Spleen (tissue), 11 donors: ENCODE measurements at regions not wholly inside any gene's neighbourhood (a gene's known extent, or its start where the extent isn't known, plus 50 kb on each side); places are given as distances from the start of the nearest gene placed in this dataset.

Experiments
- DNase-seq: peaks from one replicate; pipeline ENCODE4 v3.0.0-alpha.2; 2020
- H3K27ac ChIP-seq, 8 donors: fragments of 200-600 bp; sonication (generic) in 7 of 8; 1 replicate in 4 of 8; 2 replicates in 4 of 8; pipeline versions ENCODE4 v1.5.0 to v1.8.0; 2016 to 2021; ENCODE audit warnings: inconsistent platforms in 4 of 8, mild to moderate bottlenecking in 4 of 8, moderate library complexity in 1 of 8
- H3K27me3 ChIP-seq, 7 donors: fragments of 200-600 bp; sonication (generic) in 6 of 7; replicated peaks in 1 of 7; 1 replicate in 4 of 7; 2 replicates in 3 of 7; pipeline versions ENCODE4 v1.5.0 to v1.8.0; 2016 to 2021; ENCODE audit warnings: inconsistent platforms in 3 of 7, mild to moderate bottlenecking in 1 of 7
- H3K36me3 ChIP-seq, 6 donors: fragments of 200-600 bp; sonication (generic) in 5 of 6; 1 replicate in 4 of 6; 2 replicates in 2 of 6; pipeline versions ENCODE4 v1.5.0 to v1.8.0; 2016 to 2021; ENCODE audit warnings: inconsistent platforms in 2 of 6
- H3K4me1 ChIP-seq, 6 donors: fragments of 200-600 bp; sonication (generic) in 5 of 6; 1 replicate in 3 of 6; 2 replicates in 3 of 6; pipeline versions ENCODE4 v1.5.0 to v1.8.0; 2016 to 2021; ENCODE audit warnings: inconsistent platforms in 3 of 6
- H3K4me3 ChIP-seq, 8 donors: fragments of 200-600 bp; sonication (generic) in 7 of 8; 1 replicate in 4 of 8; 2 replicates in 4 of 8; pipeline versions ENCODE4 v1.5.0 to v1.8.0; 2016 to 2021; ENCODE audit warnings: inconsistent platforms in 4 of 8, mild to moderate bottlenecking in 4 of 8, moderate library complexity in 2 of 8
- H3K9me3 ChIP-seq, 8 donors: fragments of 200-600 bp; sonication (generic) in 7 of 8; 1 replicate in 4 of 8; 2 replicates in 4 of 8; pipeline versions ENCODE4 v1.5.0 to v1.8.0; 2016 to 2021; ENCODE audit warnings: inconsistent platforms in 4 of 8
- POLR2A ChIP-seq, 3 donors: fragments of 450-650 bp; IDR thresholded peaks; one replicate each; pipeline ENCODE4 v1.5.1; 2017; ENCODE audit warnings: antibody characterized with exemption in 3 of 3, mild to moderate bottlenecking in 1 of 3
- POLR2AphosphoS5 ChIP-seq, 3 donors: sonication (generic); formaldehyde crosslinking; IDR thresholded peaks; one replicate each; pipeline ENCODE4 v1.5.1; 2017; ENCODE audit warnings: antibody characterized with exemption in 3 of 3
- WGBS, 5 donors: extraction: QIAGEN DNeasy Blood & Tissue Kit in 3 of 5; methylation state at CpG; one replicate each; pipeline versions ENCODE4 v1.1.5 to v1.1.7; 2013 to 2018; 5-methylcytosine and 5-hydroxymethylcytosine counted together
- intact Hi-C: fragments of 100-400 bp; cut with DNase I; formaldehyde crosslinking; loops from one replicate; pipeline ENCODE4 v1.15.0; 2023; ENCODE audit warnings: low total_unique reads
- TF ChIP-seq, protein P1 (sequence below), 11 experiments: fragments of 200-600 bp in 7 of 11; fragments of 450-650 bp in 4 of 11; sonication (generic) in 4 of 11; IDR thresholded peaks in 8 of 11; conservative IDR thresholded peaks in 3 of 11; 1 replicate in 7 of 11; 2 replicates in 4 of 11; pipeline versions ENCODE4 v1.4.0 to v1.8.0; 2016 to 2021; ENCODE audit warnings: antibody characterized with exemption in 11 of 11, inconsistent platforms in 4 of 11, mild to moderate bottlenecking in 1 of 11
- donor health status: healthy with polysubstance abuse.
- donor health status: DM: no; HTN: no; CAD: no; lungs with moderate emphysema.
- donor health status: DM: no; HTN: no; CAD: no.
- donor health status: Bipolar disorder and iron deficiency.
- donor health status: healthy.
- donor health status: DM: no; HTN: no; CAD: no.
- donor health status: DM: yes; HTN: yes; CAD: no.

DNA sequence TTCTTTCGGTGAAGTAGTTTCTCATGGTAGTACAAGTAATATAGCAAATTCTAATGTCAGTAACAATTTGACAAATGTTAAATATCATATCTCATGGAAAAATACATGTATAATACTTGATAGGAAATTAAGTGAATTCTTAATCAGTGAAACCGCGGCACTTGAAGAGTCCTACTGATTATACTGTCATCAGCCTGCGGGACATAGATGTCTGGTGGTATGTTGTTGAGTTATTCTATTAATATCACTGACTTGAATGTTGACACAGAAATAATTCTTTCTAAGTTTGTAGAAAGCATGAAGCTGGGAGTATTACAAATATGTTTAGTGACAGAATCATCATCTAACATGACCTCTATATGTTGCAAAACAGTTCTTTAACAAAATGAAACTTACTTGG lies 479.8 kb upstream of the IMPG1 start:
- TF ChIP-seq POLR2A (IDR thresholded peaks at IDR 0.05) = no peak
- TF ChIP-seq, protein P1, sequence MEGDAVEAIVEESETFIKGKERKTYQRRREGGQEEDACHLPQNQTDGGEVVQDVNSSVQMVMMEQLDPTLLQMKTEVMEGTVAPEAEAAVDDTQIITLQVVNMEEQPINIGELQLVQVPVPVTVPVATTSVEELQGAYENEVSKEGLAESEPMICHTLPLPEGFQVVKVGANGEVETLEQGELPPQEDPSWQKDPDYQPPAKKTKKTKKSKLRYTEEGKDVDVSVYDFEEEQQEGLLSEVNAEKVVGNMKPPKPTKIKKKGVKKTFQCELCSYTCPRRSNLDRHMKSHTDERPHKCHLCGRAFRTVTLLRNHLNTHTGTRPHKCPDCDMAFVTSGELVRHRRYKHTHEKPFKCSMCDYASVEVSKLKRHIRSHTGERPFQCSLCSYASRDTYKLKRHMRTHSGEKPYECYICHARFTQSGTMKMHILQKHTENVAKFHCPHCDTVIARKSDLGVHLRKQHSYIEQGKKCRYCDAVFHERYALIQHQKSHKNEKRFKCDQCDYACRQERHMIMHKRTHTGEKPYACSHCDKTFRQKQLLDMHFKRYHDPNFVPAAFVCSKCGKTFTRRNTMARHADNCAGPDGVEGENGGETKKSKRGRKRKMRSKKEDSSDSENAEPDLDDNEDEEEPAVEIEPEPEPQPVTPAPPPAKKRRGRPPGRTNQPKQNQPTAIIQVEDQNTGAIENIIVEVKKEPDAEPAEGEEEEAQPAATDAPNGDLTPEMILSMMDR (IDR thresholded peaks at IDR 0.05 in 8 of 11, conservative IDR thresholded peaks at IDR 0.05 in 3 of 11) = no peak
- no peak for TF ChIP-seq POLR2AphosphoS5 (IDR thresholded peaks at IDR 0.05)

DNA sequence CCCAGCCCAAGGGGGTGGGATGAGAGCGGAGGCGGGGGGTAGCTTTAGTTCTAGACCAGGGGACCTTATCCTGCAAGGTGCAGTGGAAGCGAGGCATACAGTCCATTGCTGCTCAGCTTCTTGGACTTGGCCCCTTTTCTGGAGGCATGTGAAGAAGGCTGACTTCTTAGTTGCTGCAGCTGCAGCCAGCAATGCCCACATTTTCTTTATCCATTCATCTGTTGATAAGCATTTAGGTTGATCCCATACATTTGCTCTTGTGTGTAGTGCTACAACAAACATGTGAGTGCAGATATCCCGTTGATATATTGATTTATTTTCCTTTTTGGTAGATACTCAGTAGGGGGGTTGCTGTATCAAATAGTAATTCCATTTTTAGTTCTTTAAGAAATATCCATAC lies 461.2 kb upstream of the IMPG1 start:
- Histone ChIP-seq H3K27ac (no peak overlapping the region), H3K36me3 (no peaks in the 10 kb centered on the region), H3K27me3 (no peaks in the 10 kb centered on the region), H3K4me3 (no peak overlapping the region), H3K9me3 (peaks cover 0 to 61% (median 35%) of the 10 kb centered on the region in 8 donors), H3K4me1 (no peaks in the 10 kb centered on the region)
- intact Hi-C loops = no loop called here
- 85 to 95% (median 89%) methylated on average over 4 of the region's 4 CpGs for WGBS, 5 donors
- no peak for DNase-seq
- TF ChIP-seq, protein P1 (IDR thresholded peaks at IDR 0.05 in 8 of 11, conservative IDR thresholded peaks at IDR 0.05 in 3 of 11) = no peak
- TF ChIP-seq POLR2AphosphoS5 (IDR thresholded peaks at IDR 0.05) (no peak), POLR2A (IDR thresholded peaks at IDR 0.05) (no peak)

More for the DNA sequence above, 479.8 kb upstream of the IMPG1 start:
- intact Hi-C loops = no loop called here
- Histone ChIP-seq H3K4me1 (no peaks in the 10 kb centered on the region), H3K4me3 (no peak overlapping the region), H3K9me3 (peaks cover 0 to 8% (median 0%) of the 10 kb centered on the region in 8 donors), H3K36me3 (no peaks in the 10 kb centered on the region), H3K27ac (no peak overlapping the region), H3K27me3 (no peaks in the 10 kb centered on the region)
- DNase-seq = no peak
- 71 to 95% (median 94%) methylated on average over 4 of the region's 4 CpGs for WGBS, 5 donors

- intact Hi-C loops = no loop called here
These were observed 460.2 kb upstream of the IMPG1 start for GRCh38 chr6:76532647-76533046.

DNA sequence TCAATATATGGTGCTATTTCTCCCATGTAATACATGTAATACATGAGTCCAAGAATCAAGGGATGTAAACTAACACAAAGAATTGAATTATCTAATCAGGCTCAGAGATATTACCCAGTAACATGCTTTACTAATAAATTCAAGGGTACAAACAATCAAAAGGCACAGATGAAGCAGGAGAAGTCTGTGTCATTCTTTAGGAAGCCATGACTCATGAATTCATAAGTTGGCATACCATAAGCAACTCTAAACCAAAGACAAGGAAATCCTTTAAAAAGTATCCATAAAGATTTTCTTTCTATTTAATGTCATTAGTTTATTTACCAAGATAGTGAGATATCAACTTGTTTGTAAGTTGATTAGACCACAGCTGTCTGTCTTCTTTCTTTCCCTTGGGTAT lies 446.0 kb upstream of the IMPG1 start:
- DNase-seq = no peak
- H3K4me1 ChIP-seq = no peaks in the 10 kb centered on the region
- H3K9me3 ChIP-seq = peaks cover 0 to 41% (median 27%) of the 10 kb centered on the region in 8 donors
- no peaks in the 10 kb centered on the region for H3K36me3 ChIP-seq
- no peak overlapping the region for H3K4me3 ChIP-seq
- TF ChIP-seq, protein P1 (IDR thresholded peaks at IDR 0.05 in 8 of 11, conservative IDR thresholded peaks at IDR 0.05 in 3 of 11) = no peak
- TF ChIP-seq POLR2AphosphoS5 (IDR thresholded peaks at IDR 0.05) (no peak), POLR2A (IDR thresholded peaks at IDR 0.05) (no peak)
- intact Hi-C loops = no loop called here
- no peak overlapping the region for H3K27ac ChIP-seq
- no peaks in the 10 kb centered on the region for H3K27me3 ChIP-seq

More at GRCh38 chr6:76532647-76533046, 460.2 kb upstream of the IMPG1 start:
- 61 to 80% (median 70%) methylated on average over 2 of the region's 2 CpGs for WGBS, 5 donors
- Histone ChIP-seq H3K9me3 (peaks cover 0 to 60% (median 37%) of the 10 kb centered on the region in 8 donors), H3K4me1 (no peaks in the 10 kb centered on the region), H3K4me3 (no peak overlapping the region), H3K27me3 (no peaks in the 10 kb centered on the region), H3K36me3 (no peaks in the 10 kb centered on the region), H3K27ac (no peak overlapping the region)
- DNase-seq = no peak
- TF ChIP-seq POLR2A (IDR thresholded peaks at IDR 0.05) (no peak), POLR2AphosphoS5 (IDR thresholded peaks at IDR 0.05) (no peak)
- TF ChIP-seq, protein P1 (IDR thresholded peaks at IDR 0.05 in 8 of 11, conservative IDR thresholded peaks at IDR 0.05 in 3 of 11) = no peak
